IMR-90 (cell line): ENCODE measurements at regions not wholly inside any gene's neighbourhood (a gene's known extent, or its start where the extent isn't known, plus 50 kb on each side); places are given as distances from the start of the nearest gene placed in this dataset.

ENCODE experiments used
- ATAC-seq: fragments of 200-7000 bp; cut with Tn5 transposase; 2 replicates; pipeline ENCODE4 v1.9.1; 2020; ENCODE audit warnings: low read depth, mild to moderate bottlenecking, moderate library complexity
- BruUV-seq: library from RNA; stranded (reverse); fragments of 400-500 nt; replicated peaks from 2 replicates; lab custom pipeline; 2021; lab: Mats Ljungman, UMichigan
- CTCF ChIA-PET: fragments of 300-600 bp; formaldehyde crosslinking; extraction: SDS; loops from one replicate; lab custom pipeline; 2021; ENCODE audit warnings: antibody characterized with exemption; lab: Yijun Ruan, JAX
- POLR2A ChIA-PET: fragments of 300-600 bp; sonication (Branson Sonifier 250); formaldehyde crosslinking; loops from one replicate; lab custom pipeline; 2022; ENCODE audit warnings: antibody characterized with exemption; ENCODE audit not compliant: unreplicated experiment; lab: Charles Lee
- DNase-seq: peaks from one replicate; pipeline ENCODE4 v3.0.0; 2013
- H2AFZ ChIP-seq: replicated peaks from 2 replicates; pipeline ENCODE3; 2013; ENCODE audit warnings: low read length, mild to moderate bottlenecking; ENCODE audit not compliant: poor library complexity
- H2AK5ac ChIP-seq: 2 replicates; pipeline ENCODE4 v1.6.1; 2013; ENCODE audit warnings: low read depth, low read length, inconsistent platforms
- H2AK9ac ChIP-seq: replicated peaks from 2 replicates; pipeline ENCODE3; 2013; ENCODE audit warnings: mild to moderate bottlenecking, low read depth, low read length, moderate library complexity; ENCODE audit not compliant: poor library complexity
- H2BK120ac ChIP-seq: 2 replicates; pipeline ENCODE4 v1.6.1; 2013; ENCODE audit warnings: low read depth, low read length, inconsistent platforms
- H2BK15ac ChIP-seq: 3 replicates; pipeline ENCODE4 v1.6.1; 2013; ENCODE audit warnings: low read depth, low read length, inconsistent platforms
- H2BK20ac ChIP-seq: 2 replicates; pipeline ENCODE4 v1.6.1; 2013; ENCODE audit warnings: low read depth, mild to moderate bottlenecking, inconsistent platforms, low read length, moderate library complexity
- H2BK5ac ChIP-seq: 2 replicates; pipeline ENCODE4 v1.6.1; 2013; ENCODE audit warnings: mild to moderate bottlenecking, low read depth, low read length, inconsistent platforms; ENCODE audit not compliant: poor library complexity, severe bottlenecking
- H3K14ac ChIP-seq: replicated peaks from 2 replicates; pipeline ENCODE4 v1.6.1; 2013; ENCODE audit warnings: low read depth, low read length, inconsistent platforms
- H3K18ac ChIP-seq: 2 replicates; pipeline ENCODE4 v1.6.1; 2013; ENCODE audit warnings: low read depth, low read length, control low read depth
- H3K23ac ChIP-seq: 2 replicates; pipeline ENCODE4 v1.6.1; 2013; ENCODE audit warnings: low read depth, low read length, inconsistent platforms
- H3K27ac ChIP-seq: 2 replicates; pipeline ENCODE4 v1.5.1; 2013; ENCODE audit warnings: mild to moderate bottlenecking, control low read depth, low read length; ENCODE audit not compliant: insufficient read depth
- H3K27me3 ChIP-seq: 2 replicates; pipeline ENCODE4 v1.6.1; 2013; ENCODE audit warnings: low read length; ENCODE audit not compliant: control insufficient read depth, insufficient read depth
- H3K36me3 ChIP-seq: 2 replicates; pipeline ENCODE4 v1.6.1; 2013; ENCODE audit warnings: low read length, mixed read lengths; ENCODE audit not compliant: control insufficient read depth, insufficient read depth
- H3K4ac ChIP-seq: 2 replicates; pipeline ENCODE4 v1.6.1; 2013; ENCODE audit warnings: low read depth, low read length, inconsistent platforms
- H3K4me1 ChIP-seq: 2 replicates; pipeline ENCODE4 v1.6.1; 2013; ENCODE audit warnings: low read length, mixed read lengths; ENCODE audit not compliant: control insufficient read depth, insufficient read depth
- H3K4me2 ChIP-seq: 2 replicates; pipeline ENCODE4 v1.6.1; 2013; ENCODE audit warnings: low read depth, mild to moderate bottlenecking, control low read depth, low read length, moderate library complexity
- H3K4me3 ChIP-seq: 2 replicates; pipeline ENCODE4 v1.5.1; 2013; ENCODE audit warnings: low read depth, mild to moderate bottlenecking, control low read depth, low read length, moderate library complexity; ENCODE audit not compliant: insufficient read depth
- H3K56ac ChIP-seq: 2 replicates; pipeline ENCODE4 v1.6.1; 2013; ENCODE audit warnings: low read length, inconsistent platforms; ENCODE audit not compliant: insufficient read depth; ENCODE audit errors: extremely low read depth
- H3K79me1 ChIP-seq, 2 experiments: 2 replicates each; pipeline ENCODE4 v1.6.1; 2013; ENCODE audit warnings: low read length in 2 of 2, inconsistent platforms in 1 of 2, low read depth in 1 of 2
- H3K9ac ChIP-seq: 2 replicates; pipeline ENCODE4 v1.6.1; 2013; ENCODE audit warnings: low read depth, low read length, control low read depth
- H3K9me1 ChIP-seq: 2 replicates; pipeline ENCODE4 v1.6.1; 2013; ENCODE audit warnings: low read length, inconsistent platforms; ENCODE audit not compliant: insufficient read depth
- H3K9me3 ChIP-seq: 2 replicates; pipeline ENCODE4 v1.6.1; 2013; ENCODE audit warnings: low read length; ENCODE audit not compliant: control insufficient read depth, insufficient read depth
- H4K20me1 ChIP-seq: 2 replicates; pipeline ENCODE4 v1.6.1; 2013; ENCODE audit warnings: low read length, inconsistent platforms; ENCODE audit not compliant: insufficient read depth
- H4K5ac ChIP-seq: 2 replicates; pipeline ENCODE4 v1.6.1; 2013; ENCODE audit warnings: mild to moderate bottlenecking, low read depth, low read length, control low read depth
- H4K8ac ChIP-seq, 2 experiments: 2 replicates each; pipeline ENCODE4 v1.6.1; 2013; ENCODE audit warnings: low read depth in 2 of 2, low read length in 2 of 2, control low read depth in 1 of 2, inconsistent platforms in 1 of 2
- H4K91ac ChIP-seq: 2 replicates; pipeline ENCODE4 v1.6.1; 2013; ENCODE audit warnings: low read depth, low read length, inconsistent platforms; ENCODE audit not compliant: insufficient read depth
- BHLHE40 ChIP-seq: fragments of 150-350 bp; IDR thresholded peaks from 2 replicates; pipeline ENCODE4 v1.6.1; 2016; ENCODE audit warnings: mild to moderate bottlenecking, low read depth, low read length
- CEBPB ChIP-seq: IDR thresholded peaks from 2 replicates; pipeline ENCODE4 v1.6.1; 2012; ENCODE audit warnings: low read depth, low read length, improper control_type of control experiment
- CTCF ChIP-seq: conservative IDR thresholded peaks from 2 replicates; pipeline ENCODE4 v1.5.1; 2012; ENCODE audit warnings: mild to moderate bottlenecking, low read depth, low read length, improper control_type of control experiment
- ELK1 ChIP-seq: fragments of 150-350 bp; IDR thresholded peaks from 2 replicates; pipeline ENCODE4 v1.6.1; 2016; ENCODE audit warnings: low read depth, mild to moderate bottlenecking, low read length, moderate library complexity, borderline replicate concordance
- FOS ChIP-seq: fragments of 150-350 bp; IDR thresholded peaks from 2 replicates; pipeline ENCODE4 v1.6.1; 2016; ENCODE audit warnings: low read depth, low read length
- MAFK ChIP-seq: IDR thresholded peaks from 2 replicates; pipeline ENCODE4 v1.6.1; 2012; ENCODE audit warnings: low read depth, low read length, improper control_type of control experiment
- MAZ ChIP-seq: IDR thresholded peaks from 2 replicates; pipeline ENCODE4 v1.6.1; 2012; ENCODE audit warnings: low read depth, mild to moderate bottlenecking, low read length, improper control_type of control experiment, moderate library complexity, borderline replicate concordance
- MXI1 ChIP-seq: IDR thresholded peaks from 2 replicates; pipeline ENCODE4 v1.6.1; 2012; ENCODE audit warnings: low read depth, mild to moderate bottlenecking, low read length, moderate library complexity, borderline replicate concordance
- NFE2L2 ChIP-seq: fragments of 150-350 bp; IDR thresholded peaks from 2 replicates; pipeline ENCODE4 v1.6.1; 2016; ENCODE audit warnings: low read depth, mild to moderate bottlenecking, low read length
- POLR2A ChIP-seq: IDR thresholded peaks from 2 replicates; pipeline ENCODE4 v1.6.1; 2012; ENCODE audit warnings: mild to moderate bottlenecking, low read depth, low read length
- RAD21 ChIP-seq: IDR thresholded peaks from 2 replicates; pipeline ENCODE4 v1.6.1; 2012; ENCODE audit warnings: low read length, improper control_type of control experiment
- RCOR1 ChIP-seq: IDR thresholded peaks from 2 replicates; pipeline ENCODE4 v1.6.1; 2012; ENCODE audit warnings: mild to moderate bottlenecking, low read length, improper control_type of control experiment; ENCODE audit not compliant: insufficient replicate concordance
- RFX5 ChIP-seq: IDR thresholded peaks from 2 replicates; pipeline ENCODE4 v1.8.0; 2012; ENCODE audit warnings: low read depth, mild to moderate bottlenecking, low read length, moderate library complexity
- SMC3 ChIP-seq: fragments of 150-350 bp; IDR thresholded peaks from 2 replicates; pipeline ENCODE4 v1.6.1; 2016; ENCODE audit warnings: low read depth, mild to moderate bottlenecking, antibody characterized with exemption, low read length, moderate library complexity
- WGBS, 2 experiments: methylation state at CpG; one replicate each; pipeline versions ENCODE4 v1.1.5 to v1.1.7; 2013; ENCODE audit warnings: missing lambda C conversion rate in 2 of 2; ENCODE audit not compliant: insufficient read length in 1 of 2; ENCODE audit errors: extremely low coverage in 2 of 2; 5-methylcytosine and 5-hydroxymethylcytosine counted together
- dilution Hi-C: fragments of 300-500 bp; cut with HindIII; formaldehyde crosslinking; loops from one replicate; pipeline ENCODE4 v1.14.3; 2018; ENCODE audit warnings: low sequenced_read_pairs; ENCODE audit not compliant: unreplicated experiment
- in situ Hi-C: fragments of 300-500 bp; cut with MboI; formaldehyde crosslinking; loops from 3 replicates; pipeline ENCODE4 v1.14.3; 2019; ENCODE audit warnings: low sequenced_read_pairs, inconsistent platforms, mixed read lengths
- intact Hi-C: fragments of 100-400 bp; cut with micrococcal nuclease; formaldehyde crosslinking; loops from 2 replicates; pipeline ENCODE4 v1.10.0; 2022

- no peak for TF ChIP-seq RFX5
- no peak for TF ChIP-seq MAFK
- TF ChIP-seq POLR2A = no peak
- no peak for TF ChIP-seq ELK1
These were observed 184.9 kb downstream of the SMC2 start (continued) for GRCh38 chr9:104278929-104279496.

- no peak overlapping the region for H2BK15ac ChIP-seq
- H2BK120ac ChIP-seq = no peak overlapping the region
- H3K27ac ChIP-seq = no peak overlapping the region
- H4K20me1 ChIP-seq = no peaks in the 10 kb centered on the region
- in situ Hi-C loops = no loop called here
- no peak for DNase-seq
- H3K9ac ChIP-seq = no peak overlapping the region
- ATAC-seq = no peak
- peaks cover 2% of the 10 kb centered on the region for H3K9me3 ChIP-seq
- no peaks in the 10 kb centered on the region for H3K79me1 ChIP-seq
- no peaks in the 10 kb centered on the region for H3K27me3 ChIP-seq
- H3K4me3 ChIP-seq = no peak overlapping the region
- H3K36me3 ChIP-seq = no peaks in the 10 kb centered on the region
- no peak overlapping the region for H4K91ac ChIP-seq
- H2AK9ac ChIP-seq = no peak overlapping the region
- ChIA-PET CTCF (no interaction called here), POLR2A (no interaction called here)
- no peak overlapping the region for H2AFZ ChIP-seq
- H2BK20ac ChIP-seq = no peak overlapping the region
- intact Hi-C loops = no loop called here
- H3K4me2 ChIP-seq = no peak overlapping the region
- H3K56ac ChIP-seq = no peak overlapping the region
- no peak overlapping the region for H2BK5ac ChIP-seq
- no peak overlapping the region for H4K8ac ChIP-seq
- no CpG with 5 or more reads among the region's 2 CpGs for WGBS, 2 experiments
- no peak overlapping the region for H3K18ac ChIP-seq
- H3K4me1 ChIP-seq = no peaks in the 10 kb centered on the region
- H3K4ac ChIP-seq = no peak overlapping the region
- H4K5ac ChIP-seq = no peak overlapping the region
- no peaks in the 10 kb centered on the region for H3K9me1 ChIP-seq
- dilution Hi-C loops = no loop called here
- H2AK5ac ChIP-seq = no peak overlapping the region
- H3K14ac ChIP-seq = no peak overlapping the region
- H3K23ac ChIP-seq = no peak overlapping the region
- BruUV-seq = no TSS peak
- TF ChIP-seq NFE2L2 (no peak), CEBPB (no peak), SMC3 (no peak), MAZ (no peak), FOS (no peak), RCOR1 (no peak), CTCF (no peak), BHLHE40 (no peak), RAD21 (no peak), ELK1 (no peak), MXI1 (no peak)
These were observed 185.5 kb downstream of the SMC2 start for GRCh38 chr9:104279535-104280177.
